HepG2 (cell line): ENCODE measurements at regions not wholly inside any gene's neighbourhood (a gene's known extent, or its start where the extent isn't known, plus 50 kb on each side); places are given as distances from the start of the nearest gene placed in this dataset.

Experiments used
- small RNA-seq, 3 experiments: library from RNA; depleted of rRNA; stranded (forward); fragments of <200 nt; gene quantifications; one replicate each; pipeline ENCODE3, GENCODE V24; 2012; ENCODE audit warnings: low read depth in 2 of 3, low replicate concordance in 1 of 3; ENCODE audit not compliant: insufficient read length in 3 of 3, insufficient read depth in 2 of 3

Small RNAs in the stretch of these regions (small RNA-seq; reads per million reads assigned to genes)
- 0 reads per million in 3 experiments for gene RNU6-974P
